ENCODE measurements at regions not wholly inside any gene's neighbourhood (a gene's known extent, or its start where the extent isn't known, plus 50 kb on each side); places are given as distances from the start of the nearest gene placed in this dataset.

GRCh38 chr19:30171138-30171635, 201.0 kb upstream of the ZNF536 start (continued):
- no peak for TF ChIP-seq ZNF280D (tag by site-specific recombination; IDR thresholded peaks at IDR 0.05)
- TF ChIP-seq ZNF311 (tag by site-specific recombination; IDR thresholded peaks at IDR 0.05; ENCODE audit: borderline replicate concordance), result peak; percentile 95; the same call in 1 of the 2 replicates
- TF ChIP-seq MEIS1 (CRISPR knock-in tag; IDR thresholded peaks at IDR 0.05; ENCODE audit: borderline replicate concordance), result no peak
- no peak for TF ChIP-seq ELK4 (IDR thresholded peaks at IDR 0.05; ENCODE audit: borderline replicate concordance, low read depth, low read length)
- TF ChIP-seq ZNF48 (tag by site-specific recombination; IDR thresholded peaks at IDR 0.05), result no peak
- no peak for TF ChIP-seq ZNF549 (tag by site-specific recombination; IDR thresholded peaks at IDR 0.05)
- TF ChIP-seq ZNF112 (tag by site-specific recombination; IDR thresholded peaks at IDR 0.05), result no peak
- TF ChIP-seq ZNF843 (tag by site-specific recombination; IDR thresholded peaks at IDR 0.05), result no peak
- TF ChIP-seq SP3 (tag by site-specific recombination; IDR thresholded peaks at IDR 0.05), result no peak
- no peak for TF ChIP-seq ZFP69B (tag by site-specific recombination; IDR thresholded peaks at IDR 0.05)
- TF ChIP-seq ZNF302 (tag by site-specific recombination; IDR thresholded peaks at IDR 0.05; ENCODE audit: low read depth), result 0 out of 2 replicates have a peak, but pooled peaks have one; percentile 5
- no peak for TF ChIP-seq ZBTB44 (tag by site-specific recombination; IDR thresholded peaks at IDR 0.05)
- no peak for TF ChIP-seq SCRT2 (tag by site-specific recombination; IDR thresholded peaks at IDR 0.05)
- TF ChIP-seq ZNF513 (tag by site-specific recombination; IDR thresholded peaks at IDR 0.05), result no peak
- TF ChIP-seq ZBTB26 (tag by site-specific recombination; optimal IDR thresholded peaks at IDR 0.05), result peak; percentile 20
- TF ChIP-seq ZBTB17 (tag by site-specific recombination; IDR thresholded peaks at IDR 0.05), result no peak
- TF ChIP-seq ZNF16 (tag by site-specific recombination; IDR thresholded peaks at IDR 0.05; ENCODE audit: low read depth), result no peak
- TF ChIP-seq CTCF (tag by site-specific recombination; IDR thresholded peaks at IDR 0.05), result no peak
- TF ChIP-seq ZNF202 (tag by site-specific recombination; IDR thresholded peaks at IDR 0.05; ENCODE audit: borderline replicate concordance), result no peak
- no peak; the same call in 1 of the 2 replicates for TF ChIP-seq ZNF670 (tag by site-specific recombination; IDR thresholded peaks at IDR 0.05; ENCODE audit: low read depth)
- TF ChIP-seq ZNF776 (tag by site-specific recombination; IDR thresholded peaks at IDR 0.05; ENCODE audit: borderline replicate concordance), result no peak; the same call in 1 of the 2 replicates
- no peak for TF ChIP-seq INSM2 (tag by site-specific recombination; IDR thresholded peaks at IDR 0.05)
- TF ChIP-seq ZNF366 (tag by site-specific recombination; conservative IDR thresholded peaks at IDR 0.05), result no peak
- no peak for TF ChIP-seq ZNF184 (tag by site-specific recombination; IDR thresholded peaks at IDR 0.05)
- TF ChIP-seq ZNF621 (tag by site-specific recombination; IDR thresholded peaks at IDR 0.05), result no peak
- TF ChIP-seq PBX3 (CRISPR knock-in tag; IDR thresholded peaks at IDR 0.05), result no peak
- TF ChIP-seq ZNF624 (tag by site-specific recombination; IDR thresholded peaks at IDR 0.05), result no peak
